Neuronal stem cell (in vitro differentiated cells): ENCODE measurements at regions not wholly inside any gene's neighbourhood (a gene's known extent, or its start where the extent isn't known, plus 50 kb on each side); places are given as distances from the start of the nearest gene placed in this dataset.

ENCODE experiments used
- DNase-seq: peaks from one replicate; pipeline ENCODE4 v3.0.0-alpha.2; 2013; ENCODE audit warnings: low spot score
- H2AFZ ChIP-seq: one replicate; pipeline ENCODE4 v1.6.1; 2013; ENCODE audit warnings: mild to moderate bottlenecking, low read length, inconsistent platforms
- H2AK5ac ChIP-seq: 2 replicates; pipeline ENCODE4 v1.6.1; 2013; ENCODE audit warnings: low read depth, mild to moderate bottlenecking, inconsistent platforms, low read length, moderate library complexity, mixed read lengths
- H2BK120ac ChIP-seq: 2 replicates; pipeline ENCODE4 v1.6.1; 2013; ENCODE audit warnings: low read depth, mild to moderate bottlenecking, inconsistent platforms, low read length, moderate library complexity, mixed read lengths
- H2BK12ac ChIP-seq: one replicate; pipeline ENCODE4 v1.6.1; 2013; ENCODE audit warnings: low read length, inconsistent platforms
- H2BK15ac ChIP-seq: 2 replicates; pipeline ENCODE4 v1.6.1; 2013; ENCODE audit warnings: mild to moderate bottlenecking, low read length, inconsistent platforms, mixed read lengths
- H2BK5ac ChIP-seq: one replicate; pipeline ENCODE4 v1.6.1; 2013; ENCODE audit warnings: inconsistent platforms, mild to moderate bottlenecking, low read length, moderate library complexity
- H3K14ac ChIP-seq: one replicate; pipeline ENCODE4 v1.6.1; 2013; ENCODE audit warnings: low read length, inconsistent platforms
- H3K18ac ChIP-seq: 2 replicates; pipeline ENCODE4 v1.6.1; 2013; ENCODE audit warnings: low read length, inconsistent platforms
- H3K23ac ChIP-seq: 2 replicates; pipeline ENCODE4 v1.6.1; 2013; ENCODE audit warnings: low read depth, mild to moderate bottlenecking, mixed read lengths, low read length, inconsistent platforms; ENCODE audit not compliant: poor library complexity
- H3K27ac ChIP-seq: replicated peaks from 3 replicates; pipeline ENCODE4 v1.5.1; 2013; ENCODE audit warnings: low read length, inconsistent platforms
- H3K27me3 ChIP-seq, 3 experiments: 2 replicates each; pipeline ENCODE4 v1.6.1; 2013; ENCODE audit warnings: low read length in 3 of 3, mild to moderate bottlenecking in 2 of 3, inconsistent platforms in 1 of 3, low read depth in 1 of 3, mixed read lengths in 1 of 3, moderate library complexity in 1 of 3; ENCODE audit not compliant: control insufficient read depth in 3 of 3, insufficient read depth in 3 of 3
- H3K36me3 ChIP-seq, 2 donors: replicated peaks in 1 of 2; 2 replicates each; pipeline ENCODE4 v1.6.1; 2013; ENCODE audit warnings: low read length in 2 of 2; ENCODE audit not compliant: control insufficient read depth in 2 of 2, insufficient read depth in 2 of 2
- H3K4ac ChIP-seq: 2 replicates; pipeline ENCODE4 v1.6.1; 2013; ENCODE audit warnings: inconsistent platforms, mild to moderate bottlenecking, low read length, moderate library complexity
- H3K4me1 ChIP-seq, 2 donors: 1 replicate in 1 of 2; 2 replicates in 1 of 2; pipeline ENCODE4 v1.6.1; 2013; ENCODE audit warnings: low read length in 2 of 2, low read depth in 1 of 2; ENCODE audit not compliant: control insufficient read depth in 2 of 2, insufficient read depth in 1 of 2
- H3K4me2 ChIP-seq: one replicate; pipeline ENCODE4 v1.6.1; 2013; ENCODE audit warnings: mild to moderate bottlenecking, low read length, inconsistent platforms; ENCODE audit not compliant: insufficient read depth, poor library complexity, severe bottlenecking
- H3K4me3 ChIP-seq, 2 donors: 2 replicates each; pipeline ENCODE4 v1.5.1; 2013; ENCODE audit warnings: low read length in 2 of 2, mild to moderate bottlenecking in 2 of 2, inconsistent platforms in 1 of 2, moderate library complexity in 1 of 2
- H3K79me1 ChIP-seq: one replicate; pipeline ENCODE4 v1.6.1; 2013; ENCODE audit warnings: low read depth, mild to moderate bottlenecking, inconsistent platforms, low read length, moderate library complexity
- H3K9ac ChIP-seq: one replicate; pipeline ENCODE4 v1.6.1; 2013; ENCODE audit warnings: mild to moderate bottlenecking, low read depth, low read length, inconsistent platforms; ENCODE audit not compliant: poor library complexity
- H3K9me3 ChIP-seq, 2 donors: replicated peaks in 1 of 2; 2 replicates each; pipeline versions ENCODE3 to v1.6.1; 2013; ENCODE audit warnings: low read length in 2 of 2, mild to moderate bottlenecking in 2 of 2, inconsistent platforms in 1 of 2, low read depth in 1 of 2, mixed read lengths in 1 of 2, moderate library complexity in 1 of 2; ENCODE audit not compliant: control insufficient read depth in 2 of 2, insufficient read depth in 1 of 2
- H4K8ac ChIP-seq: one replicate; pipeline ENCODE4 v1.6.1; 2013; ENCODE audit warnings: low read depth, mild to moderate bottlenecking, inconsistent platforms, low read length, moderate library complexity
- H4K91ac ChIP-seq: one replicate; pipeline ENCODE4 v1.6.1; 2013; ENCODE audit warnings: low read length, low read depth, mild to moderate bottlenecking, inconsistent platforms; ENCODE audit not compliant: poor library complexity
- WGBS, 2 donors: extraction: QIAGEN DNeasy Blood & Tissue Kit; methylation state at CpG; one replicate each; pipeline ENCODE4 v1.1.7; 2013; ENCODE audit warnings: missing lambda C conversion rate in 2 of 2, mixed read lengths in 1 of 2; ENCODE audit not compliant: insufficient read length in 2 of 2, insufficient replicate concordance in 1 of 2; ENCODE audit errors: extremely low coverage in 2 of 2; 5-methylcytosine and 5-hydroxymethylcytosine counted together

GRCh38 chrX:3166670-3167455 lies 125.6 kb downstream of the ARSF start:
- Histone ChIP-seq H3K18ac (no peak overlapping the region), H3K4ac (no peak overlapping the region), H2AK5ac (no peak overlapping the region), H2AFZ (peak overlapping the region; percentile 45), H4K91ac (no peak overlapping the region), H2BK15ac (no peak overlapping the region), H2BK120ac (no peak overlapping the region), H3K9ac (no peak overlapping the region), H2BK5ac (no peak overlapping the region), H3K23ac (no peak overlapping the region), H4K8ac (no peak overlapping the region), H3K4me1 (peaks cover 0 to 5% of the 10 kb centered on the region in 2 donors), H3K4me2 (no peak overlapping the region), H3K14ac (no peak overlapping the region), H3K27ac (peak overlapping the region; percentile 17), H3K79me1 (no peaks in the 10 kb centered on the region), H3K36me3 (no peaks in the 10 kb centered on the region), H3K4me3 (no peak overlapping the region), H3K9me3 (no peaks in the 10 kb centered on the region), H2BK12ac (no peak overlapping the region), H3K27me3 (no peaks in the 10 kb centered on the region)
- no peak for DNase-seq
- WGBS, 2 donors = no CpG with 5 or more reads among the region's 11 CpGs

- no CpG with 5 or more reads among the region's 5 CpGs for WGBS, 2 donors
- H2BK15ac ChIP-seq = no peak overlapping the region
- H3K14ac ChIP-seq = no peak overlapping the region
- H3K36me3 ChIP-seq = no peaks in the 10 kb centered on the region
- DNase-seq = no peak
- no peak overlapping the region for H3K4me3 ChIP-seq
- no peak overlapping the region for H3K27ac ChIP-seq
- no peak overlapping the region for H2AK5ac ChIP-seq
- H4K8ac ChIP-seq = no peak overlapping the region
- H3K4me2 ChIP-seq = no peak overlapping the region
- H2AFZ ChIP-seq = no peak overlapping the region
- no peak overlapping the region for H2BK120ac ChIP-seq
- no peak overlapping the region for H3K9ac ChIP-seq
- H3K18ac ChIP-seq = no peak overlapping the region
- no peak overlapping the region for H2BK5ac ChIP-seq
- H3K4ac ChIP-seq = no peak overlapping the region
- no peaks in the 10 kb centered on the region for H3K79me1 ChIP-seq
- H3K23ac ChIP-seq = no peak overlapping the region
- H4K91ac ChIP-seq = no peak overlapping the region
- H3K27me3 ChIP-seq = no peaks in the 10 kb centered on the region
- H3K4me1 ChIP-seq = peaks cover 0 to 8% of the 10 kb centered on the region in 2 donors
- H3K9me3 ChIP-seq = no peaks in the 10 kb centered on the region
- no peak overlapping the region for H2BK12ac ChIP-seq
These were observed 124.5 kb downstream of the ARSF start for GRCh38 chrX:3165808-3166207.
